ENCODE measurements at regions not wholly inside any gene's neighbourhood (a gene's known extent, or its start where the extent isn't known, plus 50 kb on each side); places are given as distances from the start of the nearest gene placed in this dataset.

DNA sequence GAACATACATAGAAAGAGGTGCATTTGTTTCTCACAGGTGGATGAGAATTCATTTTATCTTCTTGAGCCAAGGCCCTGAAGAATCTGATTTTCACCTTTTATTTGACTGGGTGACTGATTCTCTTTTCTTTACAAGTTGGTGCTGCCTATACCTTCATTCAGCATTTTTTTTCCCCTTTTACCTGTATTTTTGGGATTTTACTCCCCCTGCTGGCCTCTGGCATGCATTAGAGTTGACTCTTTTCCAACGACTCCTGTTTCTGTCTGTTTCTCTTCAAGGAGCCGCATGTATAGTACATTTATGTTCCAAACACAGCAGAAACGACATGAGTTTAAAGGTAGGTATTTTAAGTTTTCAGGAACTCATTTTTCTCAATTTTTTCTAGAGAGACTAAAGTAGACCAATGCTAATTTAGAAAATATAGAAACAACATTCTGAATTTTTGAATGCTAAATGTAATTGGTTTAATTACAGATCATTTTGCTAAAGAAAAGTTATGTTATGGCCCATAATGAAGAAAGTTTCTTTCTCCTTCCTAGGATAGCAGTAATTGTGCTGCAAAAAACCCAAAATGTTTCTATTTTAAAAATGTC lies 149.8 kb upstream of the HDAC9 start:
- POLR2A ChIA-PET = no interaction called here
- CTCF ChIA-PET = interaction anchor here (1.1 kb wide), 1 partner anchor 575 kb away, joined by 6 read pairs; no protein-coding TSS in a partner anchor
- DNase-seq (ENCODE audit: extremely low spot score) = peak; percentile 21
- TF ChIP-seq L3MBTL2 (conservative IDR thresholded peaks at IDR 0.05) = no peak
- peak; percentile 81 for TF ChIP-seq ZNF384 (IDR thresholded peaks at IDR 0.05)

DNA sequence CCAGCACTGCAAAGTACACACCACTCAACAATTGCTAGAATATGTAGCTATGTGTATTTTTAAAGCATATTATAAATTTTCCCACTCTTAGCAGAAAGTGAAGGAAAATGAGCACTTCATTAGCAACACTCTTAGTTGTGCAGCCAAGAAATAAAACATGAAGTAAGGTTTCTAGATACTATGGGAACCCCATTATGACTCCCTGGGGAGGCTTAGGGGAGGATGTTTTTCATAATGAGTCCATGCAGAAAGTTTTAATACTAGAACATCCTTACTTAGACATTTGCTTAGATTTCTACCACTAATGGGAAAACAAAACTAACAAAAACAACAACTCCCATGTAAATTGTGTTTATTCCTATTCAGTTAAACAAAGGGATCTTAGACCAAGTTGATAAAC lies 148.4 kb upstream of the HDAC9 start:
- no peak for DNase-seq (ENCODE audit: extremely low spot score)
- TF ChIP-seq FOXK2 (IDR thresholded peaks at IDR 0.05) (no peak), ELF4 (IDR thresholded peaks at IDR 0.05) (no peak), LEF1 (IDR thresholded peaks at IDR 0.05; ENCODE audit: borderline replicate concordance) (no peak), BHLHE40 (IDR thresholded peaks at IDR 0.05; ENCODE audit: borderline replicate concordance) (no peak), NFRKB (IDR thresholded peaks at IDR 0.05) (no peak), TARDBP (IDR thresholded peaks at IDR 0.05) (no peak), L3MBTL2 (conservative IDR thresholded peaks at IDR 0.05) (no peak), FOXA1 (IDR thresholded peaks at IDR 0.05) (no peak), SP1 (IDR thresholded peaks at IDR 0.05) (no peak), FOXM1 (IDR thresholded peaks at IDR 0.05; ENCODE audit: borderline replicate concordance) (no peak)
- CTCF ChIA-PET = interaction anchor here (0.7 kb wide), 2 partner anchors 911 to 1364 kb away, joined by 3 to 5 read pairs; no protein-coding TSS in a partner anchor
- POLR2A ChIA-PET = no interaction called here

DNA sequence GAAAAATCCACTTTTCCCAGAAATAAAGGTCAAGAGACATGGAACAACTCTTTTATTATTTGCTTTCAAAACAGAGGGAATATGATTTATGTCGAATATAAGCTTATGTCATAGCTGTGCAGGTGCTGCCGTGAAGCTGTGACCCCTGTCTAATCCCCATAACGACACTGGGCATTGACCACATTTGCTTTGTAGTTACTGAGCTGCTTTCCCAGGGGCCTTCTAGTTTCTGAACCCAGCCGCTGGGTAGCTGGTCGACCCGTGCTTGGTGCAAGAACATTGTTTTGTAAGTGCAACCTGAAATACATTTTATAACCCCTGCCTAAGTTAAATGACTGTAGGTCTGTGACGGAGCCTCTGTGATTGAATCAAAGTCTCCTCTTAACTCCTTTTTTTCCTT lies 144.9 kb upstream of the HDAC9 start:
- no peak for TF ChIP-seq CTBP1 (IDR thresholded peaks at IDR 0.05; ENCODE audit: borderline replicate concordance)
- no peak for TF ChIP-seq HDGF (IDR thresholded peaks at IDR 0.05; ENCODE audit: borderline replicate concordance)
- no peak for TF ChIP-seq FOXA1 (IDR thresholded peaks at IDR 0.05)
- no peak for DNase-seq (ENCODE audit: extremely low spot score)
- POLR2A ChIA-PET = no interaction called here
- CTCF ChIA-PET = interaction anchor here (1.1 kb wide), 1 partner anchor 581 kb away, joined by 3 read pairs; no protein-coding TSS in a partner anchor

DNA sequence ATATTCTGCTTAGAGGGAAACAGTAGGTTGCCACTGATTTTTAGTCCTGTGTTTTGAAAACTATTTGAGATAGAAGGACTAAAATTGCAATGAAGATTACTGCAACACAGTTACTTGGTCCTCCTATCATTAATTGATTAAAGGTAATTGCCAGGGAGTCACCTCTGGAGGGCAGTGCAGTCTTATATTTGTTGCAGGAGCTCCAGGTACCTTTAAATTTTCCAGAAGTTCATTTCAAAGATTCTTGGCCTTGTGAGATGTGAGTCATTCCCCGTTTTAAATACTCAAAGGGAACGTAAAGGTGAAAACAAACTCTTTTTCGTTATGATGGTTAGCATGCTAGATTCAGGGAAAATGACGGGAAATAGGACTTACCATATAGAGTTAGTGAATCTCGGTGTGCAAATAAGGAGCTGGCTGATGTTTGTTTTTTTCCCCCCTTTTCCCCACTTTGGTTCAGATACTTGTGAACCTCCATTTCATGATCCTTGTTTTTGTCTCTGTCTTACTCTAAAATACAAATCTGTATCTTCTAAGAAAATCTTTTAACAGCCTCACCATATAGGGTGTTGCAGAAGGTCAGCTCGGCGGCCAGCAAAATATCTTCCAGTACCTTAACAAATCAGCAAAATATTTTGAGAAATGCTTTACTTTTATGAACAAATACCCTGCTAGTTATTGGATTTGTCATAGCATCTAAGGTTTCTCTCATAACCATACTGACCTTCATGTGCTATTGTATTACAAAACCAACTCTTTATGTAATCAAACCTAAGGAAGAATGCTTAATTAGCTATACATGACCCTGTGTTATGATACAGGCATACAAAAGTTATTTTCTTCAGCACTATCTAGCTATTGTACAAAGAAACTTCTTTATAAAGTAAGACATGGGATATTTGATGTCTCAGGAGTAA lies 143.0 kb upstream of the HDAC9 start:
- DNase-seq (ENCODE audit: extremely low spot score) = peak; percentile 24
- ChIA-PET CTCF (interaction anchor here (0.5 to 2.3 kb wide), 13 partner anchors 9 to 1057 kb away, joined by 3 to 10 read pairs (median 3); no protein-coding TSS in a partner anchor), POLR2A (no interaction called here)
- TF ChIP-seq ELF4 (IDR thresholded peaks at IDR 0.05) (no peak), CTBP1 (IDR thresholded peaks at IDR 0.05; ENCODE audit: borderline replicate concordance) (no peak), SP1 (IDR thresholded peaks at IDR 0.05) (no peak), FOXM1 (IDR thresholded peaks at IDR 0.05; ENCODE audit: borderline replicate concordance) (no peak), TARDBP (IDR thresholded peaks at IDR 0.05) (no peak), ZNF384 (IDR thresholded peaks at IDR 0.05) (no peak), SUZ12 (IDR thresholded peaks at IDR 0.05) (no peak)
- TF ChIP-seq, protein P1, sequence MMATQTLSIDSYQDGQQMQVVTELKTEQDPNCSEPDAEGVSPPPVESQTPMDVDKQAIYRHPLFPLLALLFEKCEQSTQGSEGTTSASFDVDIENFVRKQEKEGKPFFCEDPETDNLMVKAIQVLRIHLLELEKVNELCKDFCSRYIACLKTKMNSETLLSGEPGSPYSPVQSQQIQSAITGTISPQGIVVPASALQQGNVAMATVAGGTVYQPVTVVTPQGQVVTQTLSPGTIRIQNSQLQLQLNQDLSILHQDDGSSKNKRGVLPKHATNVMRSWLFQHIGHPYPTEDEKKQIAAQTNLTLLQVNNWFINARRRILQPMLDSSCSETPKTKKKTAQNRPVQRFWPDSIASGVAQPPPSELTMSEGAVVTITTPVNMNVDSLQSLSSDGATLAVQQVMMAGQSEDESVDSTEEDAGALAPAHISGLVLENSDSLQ (IDR thresholded peaks at IDR 0.05) = no peak

DNA sequence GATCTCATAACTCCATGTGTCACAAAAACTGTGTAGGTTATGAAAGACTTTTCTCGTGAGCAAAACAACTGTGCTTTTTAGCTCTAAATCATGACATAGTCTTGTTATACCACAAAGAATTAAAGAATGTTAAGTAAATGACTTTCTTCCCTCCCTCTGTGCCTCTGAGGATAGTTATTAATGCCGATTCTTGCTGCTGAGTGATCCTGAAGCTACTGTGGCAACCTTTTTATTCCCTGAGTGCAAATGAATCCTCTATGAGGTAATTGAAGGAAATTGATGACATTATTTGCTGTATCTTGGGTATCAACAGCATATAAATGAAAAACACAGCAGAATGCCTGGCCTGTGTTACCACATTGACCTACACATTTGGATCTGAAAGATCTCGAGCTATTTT lies 142.2 kb upstream of the HDAC9 start:
- TF ChIP-seq FOXM1 (IDR thresholded peaks at IDR 0.05; ENCODE audit: borderline replicate concordance) (no peak), LEF1 (IDR thresholded peaks at IDR 0.05; ENCODE audit: borderline replicate concordance) (no peak), L3MBTL2 (conservative IDR thresholded peaks at IDR 0.05) (no peak)
- POLR2A ChIA-PET = no interaction called here
- CTCF ChIA-PET = interaction anchor here (0.6 to 2.3 kb wide), 8 partner anchors 143 to 1058 kb away, joined by 3 to 10 read pairs (median 4); no protein-coding TSS in a partner anchor
- no peak for DNase-seq (ENCODE audit: extremely low spot score)

DNA sequence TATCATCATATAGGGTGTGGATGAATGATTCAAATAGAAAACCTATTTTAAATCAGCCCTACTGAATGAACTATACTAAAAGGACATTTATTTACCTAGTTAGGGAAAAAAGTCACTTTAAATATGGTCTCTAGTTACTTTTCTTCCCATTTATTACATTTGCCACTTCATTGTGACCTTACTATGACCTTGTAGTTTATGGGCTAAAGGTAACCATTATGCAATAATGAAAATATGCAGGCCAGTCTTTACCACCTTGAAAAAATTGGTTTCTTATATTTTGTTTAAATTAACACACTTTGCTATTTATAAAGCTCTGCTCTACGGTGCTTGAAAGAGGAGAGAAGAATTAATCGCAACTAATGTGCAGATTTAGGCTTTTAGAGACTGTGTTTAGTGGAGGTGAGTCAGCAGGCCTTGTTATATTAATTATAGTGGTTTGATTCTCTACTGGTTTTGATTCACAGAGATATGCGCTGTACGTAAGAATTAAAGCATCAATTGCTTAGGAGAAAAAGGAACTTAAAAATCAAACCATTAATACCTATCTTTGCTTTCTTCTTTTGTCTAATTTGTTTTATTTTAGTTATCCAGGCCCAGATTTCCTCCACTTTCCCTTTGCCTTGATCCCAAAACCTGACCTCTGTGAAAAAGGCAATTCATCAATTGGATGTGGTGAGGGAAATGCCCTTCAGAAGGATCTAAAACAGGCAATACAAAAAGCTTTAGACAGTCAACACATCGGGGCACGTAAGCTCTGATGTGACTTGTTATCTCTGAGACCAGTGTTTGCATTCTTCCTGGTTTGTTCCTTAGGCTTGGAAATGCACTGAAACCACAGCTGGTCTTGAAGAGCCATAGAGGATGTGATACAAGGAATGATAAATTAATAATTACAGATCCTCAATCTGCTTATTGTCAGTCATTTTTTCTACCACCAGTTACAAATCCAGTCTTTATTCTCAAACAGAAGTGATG lies 141.2 kb upstream of the HDAC9 start:
- ChIA-PET CTCF (interaction anchor here (0.8 to 1.7 kb wide), 2 partner anchors 142 to 312 kb away, joined by 4 to 10 read pairs; no protein-coding TSS in a partner anchor), POLR2A (no interaction called here)
- no peak for TF ChIP-seq NFRKB (IDR thresholded peaks at IDR 0.05)
- TF ChIP-seq HDGF (IDR thresholded peaks at IDR 0.05; ENCODE audit: borderline replicate concordance) = no peak
- no peak for TF ChIP-seq FOXA1 (IDR thresholded peaks at IDR 0.05)
- TF ChIP-seq CTBP1 (IDR thresholded peaks at IDR 0.05; ENCODE audit: borderline replicate concordance) = no peak
- TF ChIP-seq, protein P1 (IDR thresholded peaks at IDR 0.05) = no peak
- TF ChIP-seq ELF4 (IDR thresholded peaks at IDR 0.05) = no peak
- TF ChIP-seq TARDBP (IDR thresholded peaks at IDR 0.05) = no peak
- TF ChIP-seq ZNF384 (IDR thresholded peaks at IDR 0.05) = no peak
- no peak for TF ChIP-seq SUZ12 (IDR thresholded peaks at IDR 0.05)
- no peak for TF ChIP-seq SP1 (IDR thresholded peaks at IDR 0.05)
- no peak for TF ChIP-seq BHLHE40 (IDR thresholded peaks at IDR 0.05; ENCODE audit: borderline replicate concordance)
- TF ChIP-seq ARNT (IDR thresholded peaks at IDR 0.05) = no peak
- no peak for TF ChIP-seq L3MBTL2 (conservative IDR thresholded peaks at IDR 0.05)
- TF ChIP-seq LEF1 (IDR thresholded peaks at IDR 0.05; ENCODE audit: borderline replicate concordance) = no peak
- TF ChIP-seq FOXK2 (IDR thresholded peaks at IDR 0.05) = no peak
- TF ChIP-seq FOXM1 (IDR thresholded peaks at IDR 0.05; ENCODE audit: borderline replicate concordance) = no peak
- DNase-seq (ENCODE audit: extremely low spot score) = no peak
